ENCODE measurements at regions not wholly inside any gene's neighbourhood (a gene's known extent, or its start where the extent isn't known, plus 50 kb on each side); places are given as distances from the start of the nearest gene placed in this dataset.

- DNase-seq: no peak
Observed at GRCh38 chr3:66863205-66864111, 134.6 kb upstream of the KBTBD8 start.

GRCh38 chr3:66884659-66885058 is 113.4 kb upstream of the KBTBD8 start:
- DNase-seq: no peak

- peak; percentile 72 for DNase-seq
Observed at GRCh38 chr3:66885326-66886000, 112.6 kb upstream of the KBTBD8 start.

DNA sequence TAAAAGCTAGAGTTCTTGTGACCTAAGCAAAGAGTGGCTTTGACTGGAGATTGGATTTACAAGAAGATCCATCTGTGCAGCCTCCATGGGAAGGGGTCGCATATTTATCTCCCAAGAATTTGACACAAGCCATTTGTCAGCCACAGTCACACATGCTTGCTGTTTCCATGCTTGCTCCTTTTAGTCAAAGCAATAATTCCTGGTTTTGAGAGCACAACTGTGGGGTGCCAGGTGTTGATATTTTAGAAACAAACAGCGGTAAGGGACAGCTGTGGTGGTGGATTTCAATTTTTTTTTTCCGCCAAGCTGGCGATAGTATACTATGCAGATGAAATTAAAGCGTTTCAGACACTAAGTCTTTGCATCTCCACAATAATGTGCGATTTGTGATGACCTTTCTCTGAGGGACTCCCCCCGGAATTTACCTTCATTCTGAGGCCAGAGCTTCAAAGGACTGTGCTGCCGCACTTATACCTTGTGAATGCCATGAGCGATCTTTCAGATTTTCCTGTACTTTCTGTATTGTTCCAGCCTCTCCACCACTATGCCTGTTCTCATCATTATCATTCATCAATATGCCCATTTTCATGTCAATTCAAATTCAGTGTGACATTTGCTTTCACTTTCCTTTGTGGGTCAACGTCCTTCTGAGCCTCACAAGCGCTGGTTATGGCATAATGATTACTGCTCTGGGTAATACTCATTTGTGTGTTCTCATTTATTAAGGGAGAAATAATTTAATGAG is 108.2 kb upstream of the KBTBD8 start:
- no peak for DNase-seq

- no peak for DNase-seq
Observed at GRCh38 chr3:66898155-66898554, 100.0 kb upstream of the KBTBD8 start.

GRCh38 chr3:66904336-66904735 is 93.8 kb upstream of the KBTBD8 start:
- peak; percentile 13 for DNase-seq

GRCh38 chr3:66904831-66905493 is 93.1 kb upstream of the KBTBD8 start:
- peak; percentile 67 for DNase-seq

DNA sequence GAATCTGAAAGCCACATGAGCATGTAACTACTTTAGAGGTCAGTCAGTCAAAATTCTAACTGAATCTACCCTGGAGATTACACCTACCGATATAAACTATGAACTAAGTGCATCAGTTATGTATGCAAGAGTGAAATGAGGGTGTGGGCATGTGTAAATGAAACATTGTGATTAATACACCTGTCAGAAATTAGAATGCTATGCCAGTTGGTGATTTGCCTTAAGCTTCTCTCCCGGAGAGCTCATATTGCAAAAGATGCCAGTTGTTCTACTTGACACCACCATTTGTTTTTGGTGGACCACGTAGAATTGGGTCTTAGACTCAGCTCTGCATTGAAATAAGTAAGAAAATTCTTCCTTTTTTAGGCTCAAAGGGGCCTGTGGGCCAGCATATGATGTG is 91.0 kb upstream of the KBTBD8 start:
- DNase-seq: no peak

GRCh38 chr3:66910266-66911055 is 87.6 kb upstream of the KBTBD8 start:
- peak; percentile 13 for DNase-seq

- no peak for DNase-seq
Observed at GRCh38 chr3:66912306-66912705, 85.8 kb upstream of the KBTBD8 start.

DNA sequence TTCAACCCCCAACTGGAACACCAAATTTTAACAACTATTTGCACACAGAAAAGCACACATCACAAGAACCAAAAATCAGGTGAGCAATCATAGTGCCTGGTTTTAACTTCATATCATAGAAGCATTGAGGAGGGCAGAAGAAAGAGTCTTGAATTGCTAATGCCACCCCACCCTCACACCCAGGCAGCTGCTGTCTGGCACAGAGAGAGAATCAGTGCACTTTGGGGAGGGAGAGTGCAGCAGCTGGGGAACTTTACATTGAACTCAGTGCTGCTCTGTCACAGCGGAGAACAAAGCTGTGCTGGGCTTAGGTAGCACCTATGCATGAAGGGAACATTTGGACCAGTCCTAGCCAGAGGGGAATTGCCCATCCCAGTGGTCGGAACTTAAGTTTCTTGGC is 76.0 kb upstream of the KBTBD8 start:
- DNase-seq: no peak

- no peak for DNase-seq
Observed at GRCh38 chr3:66923969-66924368, 74.1 kb upstream of the KBTBD8 start.

DNA sequence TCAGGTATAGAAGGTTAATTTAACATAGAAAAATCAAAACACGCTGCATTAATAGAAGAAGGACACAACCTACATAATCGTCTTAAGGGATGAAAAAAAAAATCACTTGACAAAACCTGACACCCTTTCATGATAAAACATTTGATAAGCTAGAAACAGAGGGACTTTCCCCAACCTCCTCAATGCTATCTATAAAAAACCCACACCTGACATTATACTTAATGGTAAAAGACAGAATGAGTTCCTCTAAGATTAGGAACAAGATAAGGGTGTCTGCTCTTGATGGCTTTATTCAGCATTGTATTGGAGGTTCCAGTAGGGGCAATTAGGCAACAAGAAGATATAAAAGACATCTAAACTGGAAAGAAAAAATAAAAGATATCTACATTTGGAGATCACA is 69.9 kb upstream of the KBTBD8 start:
- DNase-seq: no peak

GRCh38 chr3:66931291-66931690 is 66.8 kb upstream of the KBTBD8 start:
- no peak for DNase-seq

DNA sequence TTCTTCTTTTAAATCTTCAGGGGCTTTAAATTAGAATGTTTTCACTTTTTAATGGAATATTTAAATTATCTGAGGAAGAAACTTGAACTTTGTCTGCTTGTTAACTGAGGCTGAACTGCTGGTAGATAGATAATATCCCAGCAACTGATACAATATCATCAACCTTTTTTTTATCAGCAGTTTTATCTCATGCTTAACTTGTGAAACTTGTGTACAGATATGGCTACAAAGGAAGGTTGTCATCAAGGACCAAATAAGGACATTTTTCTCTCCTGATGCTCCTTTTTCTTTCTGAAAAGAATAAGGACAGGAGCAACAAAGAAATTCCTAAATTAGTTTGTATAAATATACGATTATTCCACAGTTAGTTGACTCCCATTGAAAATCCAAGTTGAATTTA is 66.4 kb upstream of the KBTBD8 start:
- DNase-seq: no peak

DNA sequence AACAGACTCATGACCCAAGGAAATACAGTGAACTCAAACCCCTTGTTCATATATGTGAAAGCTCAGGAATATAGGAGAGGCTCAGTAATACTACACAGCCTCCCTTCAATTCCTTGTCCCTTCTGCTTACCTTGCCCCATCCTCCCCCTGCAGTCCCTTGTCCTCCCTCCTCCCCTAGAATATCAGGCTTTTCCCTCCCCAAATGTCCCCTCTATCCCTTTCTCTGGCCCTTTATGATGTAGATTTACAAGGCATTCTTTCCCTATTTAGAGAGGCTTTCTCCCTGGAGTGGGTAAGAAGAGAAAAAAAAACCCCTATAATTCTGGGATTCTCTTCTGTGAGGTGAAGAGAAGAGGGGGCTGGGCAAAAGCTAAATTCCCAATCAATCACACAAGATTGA is 64.9 kb upstream of the KBTBD8 start:
- DNase-seq: no peak

DNA sequence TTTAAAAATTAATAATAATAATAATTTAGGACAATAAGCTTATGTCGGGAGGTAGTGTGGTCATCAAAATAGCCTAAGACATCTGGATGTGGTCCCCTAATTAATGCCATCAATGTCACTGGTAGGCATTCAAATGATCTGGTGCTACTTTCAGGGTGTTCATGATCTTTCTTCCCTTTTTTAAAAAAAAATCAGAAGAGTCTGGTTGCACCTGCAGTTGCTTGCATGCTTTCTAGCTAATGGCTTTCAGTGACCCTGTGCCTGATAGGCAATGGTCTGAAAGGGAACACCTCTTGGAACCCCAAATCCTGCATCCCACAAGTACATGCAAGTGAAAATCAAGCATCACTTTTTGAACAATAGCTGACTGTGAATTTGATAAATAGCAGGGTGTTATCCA is 64.1 kb upstream of the KBTBD8 start:
- DNase-seq: no peak

- no peak for DNase-seq
Observed at GRCh38 chr3:66934725-66935124, 63.4 kb upstream of the KBTBD8 start.

DNA sequence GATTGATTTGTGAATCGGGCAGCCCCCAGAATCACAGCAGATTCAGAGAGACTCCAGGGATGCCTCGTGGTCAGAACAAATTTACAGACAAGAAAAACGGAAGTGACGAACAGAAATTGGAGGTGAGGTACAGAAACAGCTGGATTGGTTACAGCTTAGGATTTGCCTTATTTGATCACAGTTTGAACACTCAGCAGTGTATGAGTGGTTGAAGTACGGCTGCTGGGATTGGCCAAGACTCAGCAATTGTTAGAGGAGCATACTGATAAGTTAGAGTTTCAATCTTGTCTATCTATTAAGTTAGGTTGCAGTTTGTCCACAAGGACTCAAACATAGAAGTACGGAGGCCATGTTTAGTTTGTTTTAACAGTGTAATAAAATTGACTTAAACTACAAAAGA is 61.1 kb upstream of the KBTBD8 start:
- peak; percentile 16 for DNase-seq

- DNase-seq: peak; percentile 57
Observed at GRCh38 chr3:66938338-66938963, 59.7 kb upstream of the KBTBD8 start.

DNA sequence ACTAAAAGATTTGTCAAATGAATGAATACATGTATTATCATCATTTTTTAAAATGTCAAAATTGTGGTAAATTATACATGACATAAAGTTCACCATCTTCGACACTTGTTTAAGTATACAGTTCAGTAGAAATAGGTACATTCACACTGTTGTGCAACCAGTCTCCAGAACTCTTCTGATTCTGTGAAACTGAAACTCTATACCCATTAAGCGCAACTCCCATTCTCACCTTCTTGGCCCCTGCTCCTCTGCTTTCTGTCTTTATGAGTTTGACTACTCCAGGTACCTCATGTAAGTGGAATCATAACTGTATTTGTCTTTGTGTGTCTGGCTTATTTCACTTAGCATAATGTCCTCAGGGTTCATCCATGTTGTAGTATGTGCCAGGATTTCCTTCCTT is 50.1 kb upstream of the KBTBD8 start:
- DNase-seq: no peak

Measured in fibroblast of skin of right biceps (primary cell).